Testis (tissue), 2 donors: ENCODE measurements at regions not wholly inside any gene's neighbourhood (a gene's known extent, or its start where the extent isn't known, plus 50 kb on each side); places are given as distances from the start of the nearest gene placed in this dataset.
"Not testable (repeated sequence)": the region's sequence is repeated elsewhere in the genome, so short reads cannot be mapped to it uniquely, and the experiment has no call there.

Source experiments
- DNase-seq: peaks from one replicate; pipeline ENCODE4 v3.0.0-alpha.2; 2019
- H3K27ac ChIP-seq, 2 donors: fragments of 200-600 bp; sonication (generic); one replicate each; pipeline ENCODE4 v1.5.1; 2019
- H3K27me3 ChIP-seq: fragments of 200-600 bp; sonication (generic); one replicate; pipeline ENCODE4 v1.5.1; 2019
- H3K36me3 ChIP-seq: fragments of 200-600 bp; sonication (generic); one replicate; pipeline ENCODE4 v1.5.1; 2017; ENCODE audit warnings: low read depth; ENCODE audit errors: missing control alignments
- H3K4me1 ChIP-seq: fragments of 200-600 bp; sonication (generic); one replicate; pipeline ENCODE4 v1.5.1; 2019
- H3K4me3 ChIP-seq, 2 donors: fragments of 200-600 bp; sonication (generic); one replicate each; pipeline ENCODE4 v1.5.1; 2017 to 2019
- H3K9me3 ChIP-seq: fragments of 200-600 bp; sonication (generic); one replicate; pipeline ENCODE4 v1.5.1; 2017
- POLR2A ChIP-seq: fragments of 450-650 bp; IDR thresholded peaks from one replicate; pipeline ENCODE4 v1.6.1; 2017; ENCODE audit warnings: antibody characterized with exemption, mild to moderate bottlenecking, moderate library complexity
- WGBS, 2 donors: methylation state at CpG; one replicate each; pipeline ENCODE4 v1.1.5; 2018; 5-methylcytosine and 5-hydroxymethylcytosine counted together
- intact Hi-C: fragments of 100-400 bp; cut with DNase I; formaldehyde crosslinking; loops from one replicate; pipeline ENCODE4 v1.15.1; 2023; ENCODE audit warnings: low total_unique reads
- TF ChIP-seq, protein P1 (sequence below), 3 experiments: fragments of 450-650 bp in 2 of 3; fragments of 200-600 bp in 1 of 3; sonication (generic) in 1 of 3; IDR thresholded peaks; one replicate each; pipeline ENCODE4 v1.5.1; 2016 to 2019; ENCODE audit warnings: antibody characterized with exemption in 3 of 3, mild to moderate bottlenecking in 2 of 3, moderate library complexity in 1 of 3

DNA sequence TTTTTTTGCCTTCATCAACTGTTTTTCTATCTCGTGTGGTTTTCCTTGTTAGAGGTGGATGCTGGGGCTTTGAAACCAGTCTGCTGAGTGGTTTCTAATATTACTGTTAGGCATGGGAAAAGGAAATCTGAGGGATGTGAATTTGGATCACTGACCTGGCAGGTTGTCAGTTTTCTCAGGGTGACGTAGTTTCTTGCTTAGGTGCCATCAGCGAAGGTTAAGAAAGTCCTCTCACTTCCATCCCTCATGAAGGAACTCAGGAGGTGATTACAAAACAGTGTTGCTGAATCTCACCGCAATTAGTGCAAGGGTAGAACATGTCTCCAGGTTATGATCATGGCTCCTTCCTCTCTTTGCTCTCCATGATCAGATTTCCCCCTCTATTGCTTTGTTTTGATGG is 135.9 kb downstream of the SOX4 start:
- intact Hi-C loops: no loop called here

DNA sequence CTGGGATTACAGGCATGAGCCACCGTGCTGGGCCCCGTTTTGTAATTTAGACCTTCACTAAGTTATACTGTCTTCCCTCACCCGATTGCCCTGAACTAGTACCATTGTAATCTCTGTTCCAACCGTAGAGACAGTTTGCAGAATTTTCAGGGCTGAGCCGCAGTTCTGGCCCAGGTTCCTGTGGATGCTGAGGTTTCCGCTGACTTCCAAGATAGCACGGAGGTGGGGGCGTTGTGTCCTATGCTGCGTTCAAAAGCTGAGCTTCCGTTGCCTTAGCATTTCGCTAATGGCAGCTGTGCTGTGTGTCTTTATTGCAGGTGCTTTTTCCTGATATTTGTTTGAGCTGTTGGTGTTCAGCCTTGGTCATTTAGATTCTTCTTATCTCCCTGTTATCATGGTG is 137.0 kb downstream of the SOX4 start:
- intact Hi-C loops: no loop called here
- Histone ChIP-seq H3K36me3 (no peaks in the 10 kb centered on the region), H3K27ac (no peak overlapping the region), H3K27me3 (no peaks in the 10 kb centered on the region), H3K9me3 (no peaks in the 10 kb centered on the region), H3K4me1 (no peaks in the 10 kb centered on the region), H3K4me3 (no peak overlapping the region)
- TF ChIP-seq POLR2A: no peak
- TF ChIP-seq, protein P1, sequence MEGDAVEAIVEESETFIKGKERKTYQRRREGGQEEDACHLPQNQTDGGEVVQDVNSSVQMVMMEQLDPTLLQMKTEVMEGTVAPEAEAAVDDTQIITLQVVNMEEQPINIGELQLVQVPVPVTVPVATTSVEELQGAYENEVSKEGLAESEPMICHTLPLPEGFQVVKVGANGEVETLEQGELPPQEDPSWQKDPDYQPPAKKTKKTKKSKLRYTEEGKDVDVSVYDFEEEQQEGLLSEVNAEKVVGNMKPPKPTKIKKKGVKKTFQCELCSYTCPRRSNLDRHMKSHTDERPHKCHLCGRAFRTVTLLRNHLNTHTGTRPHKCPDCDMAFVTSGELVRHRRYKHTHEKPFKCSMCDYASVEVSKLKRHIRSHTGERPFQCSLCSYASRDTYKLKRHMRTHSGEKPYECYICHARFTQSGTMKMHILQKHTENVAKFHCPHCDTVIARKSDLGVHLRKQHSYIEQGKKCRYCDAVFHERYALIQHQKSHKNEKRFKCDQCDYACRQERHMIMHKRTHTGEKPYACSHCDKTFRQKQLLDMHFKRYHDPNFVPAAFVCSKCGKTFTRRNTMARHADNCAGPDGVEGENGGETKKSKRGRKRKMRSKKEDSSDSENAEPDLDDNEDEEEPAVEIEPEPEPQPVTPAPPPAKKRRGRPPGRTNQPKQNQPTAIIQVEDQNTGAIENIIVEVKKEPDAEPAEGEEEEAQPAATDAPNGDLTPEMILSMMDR (IDR thresholded peaks at IDR 0.05): no peak
- 93 to 95% methylated on average over 11 of the region's 11 CpGs for WGBS, 2 donors
- no peak for DNase-seq

More for the DNA sequence above, 135.9 kb downstream of the SOX4 start:
- Histone ChIP-seq H3K9me3 (no peaks in the 10 kb centered on the region), H3K36me3 (no peaks in the 10 kb centered on the region), H3K4me1 (no peaks in the 10 kb centered on the region), H3K4me3 (no peak overlapping the region), H3K27ac (no peak overlapping the region), H3K27me3 (no peaks in the 10 kb centered on the region)
- TF ChIP-seq POLR2A: no peak
- TF ChIP-seq, protein P1 (IDR thresholded peaks at IDR 0.05): no peak
- WGBS, 2 donors: 78 to 81% methylated on average over 4 of the region's 4 CpGs
- DNase-seq: no peak

GRCh38 chr6:21731411-21732031 is 138.0 kb downstream of the SOX4 start:
- TF ChIP-seq, protein P1 (IDR thresholded peaks at IDR 0.05): no peak
- no peak for TF ChIP-seq POLR2A
- Histone ChIP-seq H3K27me3 (no peaks in the 10 kb centered on the region), H3K9me3 (no peaks in the 10 kb centered on the region), H3K4me3 (no peak overlapping the region), H3K36me3 (no peaks in the 10 kb centered on the region), H3K4me1 (no peaks in the 10 kb centered on the region), H3K27ac (no peak overlapping the region)
- no peak for DNase-seq
- intact Hi-C loops: no loop called here
- WGBS, 2 donors: 53 to 57% methylated on average over 5 of the region's 5 CpGs

- DNase-seq, H3K27ac ChIP-seq, H3K9me3 ChIP-seq, H3K4me3 ChIP-seq, H3K4me1 ChIP-seq, H3K36me3 ChIP-seq, H3K27me3 ChIP-seq, intact Hi-C loops: not testable (repeated sequence)
- 94% methylated on average over 14 of the region's 14 CpGs for WGBS, 2 donors
Measured at GRCh38 chr6:21732032-21732730, 138.6 kb downstream of the SOX4 start.

DNA sequence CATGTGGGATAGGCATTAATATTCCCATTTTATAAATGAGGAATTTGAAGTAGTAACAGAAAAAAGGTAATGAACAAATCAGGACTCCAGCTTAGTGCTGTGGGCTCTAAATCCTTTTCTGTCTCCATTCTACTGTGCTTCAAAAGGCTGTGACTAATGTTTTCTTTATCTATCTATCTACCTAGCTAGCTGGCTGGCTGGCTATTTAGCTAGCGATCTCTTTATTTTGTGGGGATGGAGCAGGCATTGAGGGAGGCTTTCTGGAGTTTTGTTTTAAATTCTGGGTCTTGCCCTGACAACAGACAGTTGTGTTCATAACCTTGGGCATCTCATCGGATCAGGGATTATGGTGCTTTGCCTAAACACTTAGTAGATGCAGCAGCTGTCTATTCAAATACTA is 139.2 kb downstream of the SOX4 start:
- no peak overlapping the region for H3K27ac ChIP-seq
- no peaks in the 10 kb centered on the region for H3K27me3 ChIP-seq
- no peak for DNase-seq
- H3K4me1 ChIP-seq: no peaks in the 10 kb centered on the region
- WGBS, 2 donors: 79 to 88% methylated on average over 2 of the region's 2 CpGs
- H3K9me3 ChIP-seq: no peaks in the 10 kb centered on the region
- H3K36me3 ChIP-seq: no peaks in the 10 kb centered on the region
- H3K4me3 ChIP-seq: no peak overlapping the region
- TF ChIP-seq, protein P1 (IDR thresholded peaks at IDR 0.05): no peak
- no peak for TF ChIP-seq POLR2A
- intact Hi-C loops: no loop called here
